A549 (cell line): ENCODE measurements at regions not wholly inside any gene's neighbourhood (a gene's known extent, or its start where the extent isn't known, plus 50 kb on each side); places are given as distances from the start of the nearest gene placed in this dataset.

ENCODE experiments used
- ATOH8 ChIP-seq: fragments of 250-450 bp; sonication (Bioruptor Pico); IDR thresholded peaks from 2 replicates; pipeline ENCODE4 v1.5.0; 2020; ENCODE audit warnings: low read depth, mild to moderate bottlenecking, moderate library complexity
- BHLHE40 ChIP-seq: IDR thresholded peaks from 2 replicates; pipeline ENCODE4 v1.6.1; 2012; ENCODE audit warnings: low read depth, low read length, inconsistent platforms
- EHMT2 ChIP-seq: fragments of 200-600 bp; sonication (generic); IDR thresholded peaks from 2 replicates; pipeline ENCODE4 v1.6.1; 2016; ENCODE audit warnings: antibody characterized with exemption, low read depth, mild to moderate bottlenecking, moderate library complexity
- ESRRA ChIP-seq: fragments of 150-350 bp; IDR thresholded peaks from 2 replicates; pipeline ENCODE4 v1.6.1; 2014; ENCODE audit warnings: mild to moderate bottlenecking, low read length, borderline replicate concordance
- NR3C1 ChIP-seq: fragments of >200 bp; sonication (Bioruptor Twin); formaldehyde crosslinking; IDR thresholded peaks from 3 replicates; pipeline ENCODE4 v1.6.1; 2017
- RAD21 ChIP-seq, 2 experiments: fragments of >200 bp in 1 of 2; sonication (Bioruptor Twin) in 1 of 2; formaldehyde crosslinking in 1 of 2; IDR thresholded peaks in 1 of 2; conservative IDR thresholded peaks in 1 of 2; 2 replicates in 1 of 2; 3 replicates in 1 of 2; pipeline ENCODE4 v1.6.1; 2012 to 2018; ENCODE audit warnings: inconsistent platforms in 1 of 2
- RFX5 ChIP-seq: fragments of 450-650 bp; IDR thresholded peaks from 2 replicates; pipeline ENCODE4 v1.7.1; 2014; ENCODE audit warnings: antibody characterized with exemption, mild to moderate bottlenecking, moderate library complexity
- TF ChIP-seq, protein P1 (sequence below): fragments of >200 bp; sonication (Bioruptor Twin); formaldehyde crosslinking; IDR thresholded peaks from 3 replicates; pipeline ENCODE4 v1.5.1; 2016
- TF ChIP-seq, protein P2 (sequence below): IDR thresholded peaks from 2 replicates; pipeline ENCODE4 v1.6.1; 2012
- TF ChIP-seq, protein P3 (sequence below): fragments of >200 bp; sonication (Bioruptor Twin); formaldehyde crosslinking; IDR thresholded peaks from 3 replicates; pipeline ENCODE4 v1.6.1; 2016

DNA sequence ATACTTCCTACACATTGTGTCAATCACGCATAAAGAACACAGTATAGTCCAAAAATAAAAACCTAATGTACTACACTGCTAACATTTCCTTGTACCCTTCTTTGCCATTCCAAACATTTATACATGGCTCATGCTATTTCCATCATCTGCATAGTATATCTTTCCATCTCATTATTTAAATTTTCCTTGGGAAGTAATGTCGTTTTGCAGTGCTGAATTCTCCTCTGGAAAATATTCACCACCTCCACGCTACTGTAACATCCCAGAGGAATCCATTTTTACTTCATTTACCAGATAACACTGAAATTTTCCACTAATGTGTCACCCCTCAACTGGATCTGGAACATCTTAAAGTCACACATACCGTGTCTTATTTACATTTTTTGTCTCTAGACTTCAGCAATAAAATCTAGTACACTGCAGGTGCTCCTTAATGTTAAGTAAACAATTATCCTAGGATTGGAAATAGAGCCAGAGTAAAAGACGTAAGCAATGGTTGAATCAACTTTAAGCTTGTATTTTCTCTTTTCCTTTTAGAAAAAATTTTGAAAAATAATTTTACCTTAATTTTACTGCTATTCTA, 881.0 kb downstream of the AMY1C start:
- TF ChIP-seq, protein P1, sequence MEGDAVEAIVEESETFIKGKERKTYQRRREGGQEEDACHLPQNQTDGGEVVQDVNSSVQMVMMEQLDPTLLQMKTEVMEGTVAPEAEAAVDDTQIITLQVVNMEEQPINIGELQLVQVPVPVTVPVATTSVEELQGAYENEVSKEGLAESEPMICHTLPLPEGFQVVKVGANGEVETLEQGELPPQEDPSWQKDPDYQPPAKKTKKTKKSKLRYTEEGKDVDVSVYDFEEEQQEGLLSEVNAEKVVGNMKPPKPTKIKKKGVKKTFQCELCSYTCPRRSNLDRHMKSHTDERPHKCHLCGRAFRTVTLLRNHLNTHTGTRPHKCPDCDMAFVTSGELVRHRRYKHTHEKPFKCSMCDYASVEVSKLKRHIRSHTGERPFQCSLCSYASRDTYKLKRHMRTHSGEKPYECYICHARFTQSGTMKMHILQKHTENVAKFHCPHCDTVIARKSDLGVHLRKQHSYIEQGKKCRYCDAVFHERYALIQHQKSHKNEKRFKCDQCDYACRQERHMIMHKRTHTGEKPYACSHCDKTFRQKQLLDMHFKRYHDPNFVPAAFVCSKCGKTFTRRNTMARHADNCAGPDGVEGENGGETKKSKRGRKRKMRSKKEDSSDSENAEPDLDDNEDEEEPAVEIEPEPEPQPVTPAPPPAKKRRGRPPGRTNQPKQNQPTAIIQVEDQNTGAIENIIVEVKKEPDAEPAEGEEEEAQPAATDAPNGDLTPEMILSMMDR = no peak
- TF ChIP-seq, protein P2, sequence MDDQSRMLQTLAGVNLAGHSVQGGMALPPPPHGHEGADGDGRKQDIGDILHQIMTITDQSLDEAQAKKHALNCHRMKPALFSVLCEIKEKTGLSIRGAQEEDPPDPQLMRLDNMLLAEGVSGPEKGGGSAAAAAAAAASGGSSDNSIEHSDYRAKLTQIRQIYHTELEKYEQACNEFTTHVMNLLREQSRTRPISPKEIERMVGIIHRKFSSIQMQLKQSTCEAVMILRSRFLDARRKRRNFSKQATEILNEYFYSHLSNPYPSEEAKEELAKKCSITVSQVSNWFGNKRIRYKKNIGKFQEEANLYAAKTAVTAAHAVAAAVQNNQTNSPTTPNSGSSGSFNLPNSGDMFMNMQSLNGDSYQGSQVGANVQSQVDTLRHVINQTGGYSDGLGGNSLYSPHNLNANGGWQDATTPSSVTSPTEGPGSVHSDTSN = no peak
- TF ChIP-seq RFX5 (no peak), ESRRA (no peak), BHLHE40 (no peak), ATOH8 (CRISPR knock-in tag) (no peak), RAD21 (conservative IDR thresholded peaks at IDR 0.05 in 1 of 2, IDR thresholded peaks at IDR 0.05 in 1 of 2) (no peak), EHMT2 (no peak), NR3C1 (no peak)
- TF ChIP-seq, protein P3, sequence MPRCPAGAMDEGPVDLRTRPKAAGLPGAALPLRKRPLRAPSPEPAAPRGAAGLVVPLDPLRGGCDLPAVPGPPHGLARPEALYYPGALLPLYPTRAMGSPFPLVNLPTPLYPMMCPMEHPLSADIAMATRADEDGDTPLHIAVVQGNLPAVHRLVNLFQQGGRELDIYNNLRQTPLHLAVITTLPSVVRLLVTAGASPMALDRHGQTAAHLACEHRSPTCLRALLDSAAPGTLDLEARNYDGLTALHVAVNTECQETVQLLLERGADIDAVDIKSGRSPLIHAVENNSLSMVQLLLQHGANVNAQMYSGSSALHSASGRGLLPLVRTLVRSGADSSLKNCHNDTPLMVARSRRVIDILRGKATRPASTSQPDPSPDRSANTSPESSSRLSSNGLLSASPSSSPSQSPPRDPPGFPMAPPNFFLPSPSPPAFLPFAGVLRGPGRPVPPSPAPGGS = no peak
